Activated CD8-positive, alpha-beta memory T cell treated with anti-CD3 and anti-CD28 coated beads, Interleukin-2, amount 50 U/mL, for 4 hours (primary cell): ENCODE measurements at regions not wholly inside any gene's neighbourhood (a gene's known extent, or its start where the extent isn't known, plus 50 kb on each side); places are given as distances from the start of the nearest gene placed in this dataset.

ENCODE experiments used
- DNase-seq: peaks from one replicate; pipeline ENCODE4 v3.0.0-alpha.2; 2020

DNA sequence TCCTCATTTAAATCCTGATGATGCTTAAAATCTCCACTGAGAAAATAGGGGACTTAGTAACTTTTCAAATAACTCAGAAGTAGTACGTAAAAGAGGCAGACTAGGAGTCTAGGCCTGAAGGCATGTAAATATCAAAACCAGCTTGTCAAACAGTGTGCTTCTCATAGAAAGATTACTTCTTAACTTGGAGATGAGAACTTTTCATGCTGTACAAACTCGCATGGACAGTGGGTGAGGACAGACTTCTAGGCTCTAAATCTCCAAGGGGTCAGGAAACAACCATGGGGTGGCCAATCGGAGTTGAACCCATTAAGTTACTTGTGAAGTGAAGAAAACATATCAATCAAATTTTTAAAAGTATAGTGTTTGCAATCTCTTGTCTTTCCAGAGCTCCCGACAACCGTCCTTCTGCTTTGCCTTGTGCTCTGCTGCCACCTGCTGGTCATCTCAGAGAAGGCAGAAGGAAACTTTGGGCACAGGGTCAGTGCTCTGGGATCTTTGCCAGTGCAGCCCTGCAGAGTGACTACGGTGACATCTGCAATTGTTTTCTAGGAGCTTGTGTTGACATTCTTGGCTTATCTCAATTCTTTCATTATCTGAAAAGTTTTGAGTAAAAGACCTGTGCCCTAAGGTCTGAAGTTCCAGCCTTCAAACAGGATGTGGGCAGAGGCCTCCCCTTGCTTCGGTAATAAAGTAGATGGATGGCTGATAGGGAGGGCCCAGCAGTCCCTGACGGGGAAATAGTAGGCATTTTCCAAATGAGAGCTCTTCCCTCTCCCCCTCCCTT lies 105.1 kb upstream of the PDE4B start:
- DNase-seq, result peak; percentile 76

GRCh38 chr1:65688215-65688566 lies 104.5 kb upstream of the PDE4B start:
- DNase-seq, result no peak

DNA sequence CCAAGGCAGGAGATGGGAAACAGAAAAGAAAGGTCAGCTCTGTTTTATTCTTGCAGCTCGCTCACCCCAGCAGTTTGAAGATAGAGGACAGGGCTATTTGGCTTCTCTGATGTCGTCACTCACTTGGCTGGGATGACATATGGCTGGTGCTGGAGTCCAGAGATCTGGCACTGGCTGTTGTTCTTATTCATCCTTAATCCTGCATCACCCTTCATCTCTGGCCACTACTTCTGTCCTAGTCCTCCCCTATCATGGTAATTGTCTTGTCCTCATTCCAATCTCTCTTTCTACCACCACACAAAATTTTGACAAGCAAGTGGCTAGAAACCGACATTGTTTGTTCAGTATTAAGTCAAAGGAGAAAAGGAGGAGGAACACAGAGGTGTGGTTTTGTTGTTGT lies 103.8 kb upstream of the PDE4B start:
- no peak for DNase-seq

GRCh38 chr1:65691152-65691900 lies 101.4 kb upstream of the PDE4B start:
- no peak for DNase-seq

DNA sequence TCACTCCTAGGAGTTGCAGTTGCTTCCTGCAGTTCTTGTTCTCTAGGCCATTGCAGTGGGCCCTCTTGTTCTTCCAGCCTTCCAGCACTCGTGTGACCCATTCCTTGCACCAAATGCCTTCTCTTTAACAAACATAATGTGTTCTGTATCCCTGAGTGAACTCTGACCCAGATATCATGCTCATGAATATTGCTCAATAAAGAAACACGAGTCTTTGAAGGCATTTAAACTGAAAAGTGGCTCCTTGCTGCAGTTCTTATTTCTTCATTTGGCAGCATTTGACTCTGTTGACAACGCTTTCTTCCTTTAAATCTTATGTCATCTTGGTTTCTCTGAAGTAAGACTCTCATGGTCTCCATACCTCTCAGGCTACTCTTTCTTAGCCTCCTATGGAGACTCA lies 100.7 kb upstream of the PDE4B start:
- DNase-seq, result no peak

- DNase-seq, result no peak
These were observed 98.6 kb upstream of the PDE4B start for GRCh38 chr1:65694126-65694525.

- no peak for DNase-seq
These were observed 97.8 kb upstream of the PDE4B start for GRCh38 chr1:65694933-65695332.

DNA sequence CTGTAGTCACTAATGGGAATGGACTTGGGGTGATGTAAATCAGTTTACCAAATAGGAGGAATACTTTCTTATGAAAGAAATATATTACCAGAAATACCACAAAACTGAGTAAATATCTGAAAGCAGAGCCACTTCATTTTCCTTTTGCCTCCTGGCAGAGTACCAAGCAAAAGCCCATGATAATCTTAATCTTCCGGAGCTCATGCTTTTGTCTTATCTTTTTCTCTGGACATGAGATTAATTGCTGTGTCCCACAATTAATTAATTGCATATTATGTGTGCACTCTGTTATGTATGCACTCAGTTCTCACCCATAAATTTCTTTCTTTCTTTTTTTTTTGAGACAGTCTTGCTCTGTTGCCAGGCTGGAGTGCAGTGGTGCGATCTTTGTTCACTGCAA lies 94.1 kb upstream of the PDE4B start:
- no peak for DNase-seq

GRCh38 chr1:65703853-65704252 lies 88.8 kb upstream of the PDE4B start:
- DNase-seq, result no peak

GRCh38 chr1:65704318-65704717 lies 88.4 kb upstream of the PDE4B start:
- DNase-seq, result no peak

GRCh38 chr1:65717815-65718454 lies 74.8 kb upstream of the PDE4B start:
- no peak for DNase-seq

- DNase-seq, result no peak
These were observed 73.3 kb upstream of the PDE4B start for GRCh38 chr1:65719391-65719790.

GRCh38 chr1:65722461-65722860 lies 70.2 kb upstream of the PDE4B start:
- DNase-seq, result no peak

DNA sequence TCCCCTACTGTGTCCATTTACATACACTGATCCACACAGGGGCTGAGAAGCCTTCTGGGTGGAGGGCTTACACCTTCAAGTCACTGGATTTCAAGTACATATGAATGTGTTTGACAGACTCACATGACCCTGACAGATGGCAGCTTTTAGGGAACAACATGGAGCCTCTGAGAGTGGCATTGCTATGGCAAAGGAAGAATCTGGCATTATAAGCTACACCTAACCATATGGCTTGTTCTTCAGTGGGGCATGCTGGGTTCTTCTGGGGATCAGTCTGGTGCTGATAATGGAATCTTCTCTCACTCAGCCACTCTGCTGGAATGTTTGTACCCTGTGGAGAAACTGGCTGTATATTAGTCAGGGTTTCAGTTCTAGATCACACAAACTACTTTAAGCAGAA lies 68.5 kb upstream of the PDE4B start:
- no peak for DNase-seq

GRCh38 chr1:65725064-65725463 lies 67.6 kb upstream of the PDE4B start:
- no peak for DNase-seq

DNA sequence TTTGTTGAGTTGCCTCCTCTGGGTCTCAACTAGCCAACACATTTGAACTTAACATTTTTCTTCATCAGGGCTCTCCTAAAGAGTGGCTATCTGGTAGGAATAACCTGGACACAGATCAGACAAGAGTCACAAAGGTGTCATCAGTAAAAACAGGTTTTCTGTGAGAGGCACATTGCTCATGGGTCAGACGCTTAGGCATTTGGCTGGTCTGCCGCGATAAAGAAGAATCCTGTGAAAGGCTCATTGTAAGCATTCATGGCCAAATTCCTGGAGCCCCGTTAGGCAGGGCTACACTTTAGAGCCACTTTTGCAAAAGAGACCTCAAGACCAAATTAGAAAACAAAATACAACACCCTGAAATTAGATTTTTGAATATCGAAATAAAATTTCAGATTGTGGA lies 64.2 kb upstream of the PDE4B start:
- DNase-seq, result no peak

GRCh38 chr1:65729259-65729658 lies 63.4 kb upstream of the PDE4B start:
- no peak for DNase-seq

- DNase-seq, result no peak
These were observed 57.7 kb upstream of the PDE4B start for GRCh38 chr1:65734979-65735378.

DNA sequence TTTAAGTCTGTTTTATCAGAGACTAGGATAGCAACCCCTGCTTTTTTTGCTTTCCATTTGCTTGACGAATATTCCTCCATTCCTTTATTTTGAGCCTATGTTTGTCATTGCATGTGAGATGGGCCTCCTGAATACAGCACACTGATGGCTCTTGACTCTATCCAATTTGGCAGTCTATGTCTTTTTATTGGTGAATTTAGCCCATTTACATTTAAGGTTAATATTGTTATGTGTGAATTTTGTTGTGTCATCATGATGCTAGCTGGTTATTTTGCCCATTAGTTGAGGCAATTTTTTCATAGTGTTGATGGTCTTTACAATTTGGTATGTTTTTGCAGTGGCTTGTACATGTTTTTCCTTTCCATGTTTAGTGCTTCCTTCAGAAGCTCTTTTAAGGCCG lies 50.7 kb upstream of the PDE4B start:
- no peak for DNase-seq
